GM21717 (cell line): ENCODE measurements at regions not wholly inside any gene's neighbourhood (a gene's known extent, or its start where the extent isn't known, plus 50 kb on each side); places are given as distances from the start of the nearest gene placed in this dataset.

Source experiments
- ATAC-seq: cut with Tn5 transposase; IDR thresholded peaks from one replicate; pipeline ENCODE4 v1.9.1; 2021; ENCODE audit warnings: mild to moderate bottlenecking, moderate library complexity; ENCODE audit not compliant: unreplicated experiment

DNA sequence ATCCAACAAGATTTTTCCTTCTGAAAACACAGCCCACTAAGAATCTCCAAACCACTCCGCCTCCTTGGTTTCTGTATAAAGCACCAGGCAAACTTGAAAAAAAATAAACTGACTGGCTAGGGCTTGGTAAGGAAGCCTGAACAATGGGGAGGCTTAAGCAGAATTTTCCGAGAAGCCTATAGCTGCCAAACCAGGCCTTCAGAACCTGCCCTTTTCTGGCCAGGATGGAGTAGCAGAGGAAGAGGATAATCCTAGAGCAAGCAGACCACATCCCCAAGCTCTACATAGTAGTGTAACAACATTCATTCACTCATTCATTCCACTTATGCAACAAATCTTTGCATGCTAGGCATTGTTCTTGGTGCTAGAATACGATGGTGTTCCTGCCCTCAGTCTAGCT is 529.6 kb upstream of the ZEB2 start:
- no peak for ATAC-seq

DNA sequence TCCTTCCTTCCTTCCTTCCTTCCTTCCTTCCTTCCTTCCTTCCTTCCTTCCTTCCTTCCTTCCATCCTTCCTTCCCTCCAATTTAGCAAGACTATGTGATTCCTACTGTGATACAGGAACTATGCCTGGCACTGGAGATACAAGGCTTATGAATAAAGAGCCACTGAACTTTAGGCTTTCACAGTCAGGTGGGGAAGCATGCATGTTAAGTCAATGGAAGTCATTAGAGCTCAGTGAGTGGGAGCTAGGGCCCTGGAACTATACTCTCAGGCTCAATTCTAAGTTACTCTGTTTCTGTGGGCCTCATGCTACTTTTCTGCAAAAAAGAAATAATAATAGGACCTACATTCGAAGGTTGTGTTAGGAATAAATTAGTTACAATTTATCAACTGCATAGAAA is 527.6 kb upstream of the ZEB2 start:
- ATAC-seq, result no peak

DNA sequence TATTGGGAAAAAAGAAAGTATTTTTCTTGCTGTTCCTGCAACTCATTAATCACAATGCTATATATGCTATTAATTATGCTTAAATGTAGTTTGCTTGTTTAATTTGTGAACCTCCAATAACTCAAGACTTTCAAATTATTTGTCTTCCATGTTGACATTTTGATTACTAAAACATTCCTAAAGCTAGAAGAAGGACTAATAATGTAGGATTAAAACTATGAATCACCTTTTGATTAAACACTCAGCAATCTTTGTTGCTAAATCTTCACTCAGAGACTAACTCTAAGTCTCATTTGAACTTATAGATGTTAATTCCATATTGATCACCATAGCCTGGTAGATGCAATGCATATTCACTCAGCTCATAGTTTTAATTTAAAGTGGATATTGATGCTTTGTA is 524.6 kb upstream of the ZEB2 start:
- no peak for ATAC-seq

DNA sequence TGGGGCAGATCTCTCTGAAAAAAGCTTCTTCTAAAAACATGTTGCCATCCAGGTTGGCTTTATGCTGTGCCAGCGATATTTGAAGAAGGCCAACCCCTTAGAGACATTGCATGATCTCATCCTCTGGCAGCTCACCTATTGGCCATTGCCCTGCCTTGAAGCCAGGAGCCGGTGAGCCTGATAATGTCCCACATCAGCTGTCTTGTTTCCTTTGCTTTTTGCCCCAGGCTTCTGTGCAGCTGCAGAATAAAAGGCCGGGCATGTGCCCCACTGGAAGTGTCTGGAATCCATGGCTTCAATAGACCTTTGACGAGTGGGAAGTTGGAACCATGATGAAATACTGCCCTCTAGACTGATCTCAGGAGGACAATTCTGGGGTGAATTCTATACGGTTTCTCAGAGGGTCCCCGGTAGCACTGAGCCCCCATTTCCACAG is 523.5 kb upstream of the ZEB2 start:
- ATAC-seq, result no peak

DNA sequence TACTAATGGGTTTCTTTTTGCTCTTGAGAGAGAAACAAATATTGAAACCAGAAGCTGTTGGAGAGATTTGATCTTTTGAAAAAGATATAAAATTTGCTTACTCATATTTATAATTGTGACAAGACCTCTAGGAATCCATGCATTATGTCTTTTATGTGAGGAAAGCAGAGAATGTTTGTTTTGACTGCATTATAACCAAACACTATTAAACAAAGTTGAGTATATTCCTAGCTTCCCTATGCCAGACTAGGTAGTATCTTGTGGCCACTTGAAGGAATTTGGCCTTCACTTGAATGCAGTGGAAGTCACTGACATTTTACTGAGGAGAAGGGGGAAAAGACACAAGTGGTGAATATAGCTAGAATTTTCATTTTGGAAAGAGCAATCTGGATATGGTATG is 521.8 kb upstream of the ZEB2 start:
- ATAC-seq, result no peak

DNA sequence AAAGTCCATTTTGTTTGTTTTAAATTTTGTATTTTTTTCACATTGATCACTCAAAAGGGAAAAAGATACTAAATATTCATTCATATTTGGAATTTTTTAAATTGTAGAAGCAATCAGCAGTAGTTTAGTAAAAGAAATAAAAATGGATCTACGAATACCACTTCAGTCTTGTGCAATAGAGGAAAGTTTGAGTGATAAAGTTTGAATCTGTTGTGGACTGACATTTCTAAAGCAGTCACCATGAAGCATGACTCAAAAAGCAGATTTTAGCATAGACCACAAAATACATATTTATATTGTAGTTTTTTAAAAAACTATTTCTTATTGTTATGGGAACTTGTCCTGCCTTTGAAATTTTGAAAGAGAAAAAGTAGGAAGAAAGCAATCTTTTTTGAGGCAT is 520.5 kb upstream of the ZEB2 start:
- ATAC-seq, result no peak

DNA sequence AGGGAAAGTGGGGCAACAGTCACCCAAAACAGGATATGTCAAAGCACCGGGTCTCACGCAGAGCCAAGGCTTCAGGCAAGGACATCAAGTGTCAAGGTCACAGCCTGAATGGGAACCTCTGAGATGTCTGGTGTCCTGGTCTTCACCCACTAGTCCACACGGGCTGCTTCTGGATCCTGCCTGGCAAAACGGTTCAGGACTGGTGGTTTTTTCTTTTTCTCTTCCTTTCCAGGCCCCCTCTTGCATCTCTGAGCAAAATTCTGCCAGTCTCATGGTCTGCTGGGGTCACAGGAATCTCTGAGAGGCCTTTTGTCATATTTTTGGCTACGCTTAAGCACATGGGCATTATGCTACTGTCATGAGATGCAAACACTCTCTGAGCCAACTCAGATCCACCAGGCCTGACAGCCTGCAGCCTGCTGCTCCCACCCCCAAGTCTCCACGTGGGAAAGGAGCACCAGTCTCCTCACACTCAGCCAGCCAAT is 518.2 kb upstream of the ZEB2 start:
- ATAC-seq, result no peak

DNA sequence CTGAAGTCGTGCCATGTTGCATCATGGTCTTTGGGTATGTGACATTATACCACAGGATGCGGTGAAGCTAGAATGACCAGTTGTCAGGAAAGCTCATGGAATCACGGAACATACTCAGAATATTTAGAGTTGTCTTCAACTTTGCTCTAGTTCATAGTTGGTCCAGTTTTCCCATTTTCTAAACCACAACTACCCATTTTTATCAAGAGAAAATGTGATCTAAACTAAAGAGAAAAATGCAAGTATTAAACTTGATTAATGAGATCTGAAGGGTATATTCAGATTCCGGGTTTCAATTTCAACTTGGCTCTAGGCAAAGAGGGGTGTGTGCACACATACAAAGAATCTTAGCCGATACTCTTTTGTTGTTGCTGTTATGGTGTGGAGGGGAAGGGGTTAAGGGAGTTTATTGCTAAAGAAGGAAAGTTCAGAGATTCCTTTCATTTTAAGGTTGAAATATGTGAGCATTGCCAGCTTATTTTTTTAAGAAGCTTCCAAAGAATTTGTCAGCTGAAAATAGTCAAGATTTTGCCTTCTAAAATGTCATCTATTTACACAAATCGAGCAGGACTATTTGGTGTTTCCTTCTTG is 516.6 kb upstream of the ZEB2 start:
- ATAC-seq, result no peak

DNA sequence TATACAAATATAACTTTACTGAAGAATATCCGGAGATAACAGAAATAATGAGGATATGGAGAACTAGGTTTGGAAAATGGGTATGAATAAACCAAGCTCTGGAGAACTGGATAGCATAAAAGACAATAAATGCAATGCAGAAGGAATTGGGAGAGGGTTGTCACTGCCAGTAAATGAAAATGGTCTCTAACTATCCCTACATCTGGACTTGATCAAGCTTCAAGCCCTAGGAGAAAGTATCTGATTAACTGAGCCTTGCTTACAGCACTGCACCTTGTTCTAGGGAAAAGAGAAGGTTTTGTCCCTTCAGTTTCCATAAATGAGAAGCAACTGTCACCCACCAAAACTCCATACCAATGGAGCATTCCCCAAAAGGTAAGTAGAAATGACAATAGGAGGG is 514.6 kb upstream of the ZEB2 start:
- no peak for ATAC-seq

DNA sequence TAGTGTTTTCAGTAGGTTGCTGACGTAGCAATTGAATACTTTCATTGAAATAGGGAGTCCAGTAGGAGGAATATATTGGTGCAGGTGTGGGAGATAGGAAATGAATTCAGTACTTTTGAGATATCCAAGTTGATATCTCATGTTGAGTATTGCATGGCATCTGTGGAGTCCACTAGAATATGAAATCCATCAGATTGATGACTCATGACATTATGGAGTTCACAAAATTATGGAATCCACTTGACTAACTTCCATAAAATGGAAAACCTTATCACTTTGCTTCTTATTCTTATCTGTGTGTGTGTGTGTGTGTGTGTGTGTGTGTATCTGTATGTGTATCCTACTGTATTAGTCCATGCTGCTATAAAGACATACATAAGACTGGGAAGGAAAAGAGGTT is 513.5 kb upstream of the ZEB2 start:
- no peak for ATAC-seq

DNA sequence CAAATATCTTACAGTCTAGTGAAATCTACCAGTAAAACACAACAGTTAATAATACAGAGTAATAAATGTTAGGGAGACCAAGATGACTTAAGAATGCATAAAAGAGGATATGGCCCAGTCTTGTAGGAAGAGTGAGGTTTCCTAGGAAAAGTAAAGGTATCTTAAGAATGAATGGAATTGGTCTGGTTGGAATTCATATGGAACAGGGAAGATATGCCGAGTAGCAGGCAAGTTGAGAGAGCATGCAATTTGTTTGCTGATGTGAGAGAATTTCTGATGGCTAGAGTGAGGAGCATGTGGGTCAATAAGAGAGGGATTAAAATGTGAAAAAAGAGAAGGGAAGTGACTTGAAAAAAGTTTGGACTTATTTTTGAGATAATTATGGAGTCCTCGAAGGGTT is 512.9 kb upstream of the ZEB2 start:
- ATAC-seq, result no peak

DNA sequence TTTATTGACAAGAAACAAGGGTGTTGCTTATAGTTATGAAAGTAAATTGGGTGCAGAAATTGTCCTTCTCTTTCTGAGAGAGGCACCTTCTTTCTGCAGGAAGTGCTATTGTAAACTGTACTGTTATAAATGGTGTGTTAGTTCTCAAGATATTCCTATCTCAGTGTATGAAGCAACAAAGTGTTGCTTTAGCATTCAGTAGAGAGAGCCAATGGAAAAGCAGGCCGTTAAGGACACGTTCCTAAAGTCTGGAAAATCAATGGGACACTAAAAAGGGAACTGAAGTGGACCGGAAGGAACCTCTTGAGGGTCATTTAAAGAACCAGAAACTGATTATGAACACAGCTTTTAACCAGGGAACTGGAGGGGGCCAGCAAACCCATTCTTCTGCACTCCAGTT is 510.0 kb upstream of the ZEB2 start:
- ATAC-seq, result no peak

DNA sequence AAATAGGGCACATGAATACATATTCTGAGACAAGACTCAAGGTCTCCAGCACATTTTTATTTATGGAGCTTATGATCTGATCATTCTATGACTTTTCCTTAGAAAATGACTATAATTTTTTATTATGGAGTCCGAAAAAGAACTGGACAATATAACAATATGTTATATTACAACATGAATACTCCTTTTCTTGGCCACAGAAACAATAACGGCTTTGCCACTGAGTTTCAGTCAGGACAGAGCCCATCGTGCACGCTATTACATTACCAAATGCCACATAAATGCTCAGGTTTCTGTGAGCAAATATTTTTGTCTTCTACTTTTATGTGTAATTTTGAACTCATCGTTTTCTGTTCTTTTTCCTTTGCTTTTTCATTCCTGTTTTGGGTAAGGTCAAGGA is 509.2 kb upstream of the ZEB2 start:
- no peak for ATAC-seq

DNA sequence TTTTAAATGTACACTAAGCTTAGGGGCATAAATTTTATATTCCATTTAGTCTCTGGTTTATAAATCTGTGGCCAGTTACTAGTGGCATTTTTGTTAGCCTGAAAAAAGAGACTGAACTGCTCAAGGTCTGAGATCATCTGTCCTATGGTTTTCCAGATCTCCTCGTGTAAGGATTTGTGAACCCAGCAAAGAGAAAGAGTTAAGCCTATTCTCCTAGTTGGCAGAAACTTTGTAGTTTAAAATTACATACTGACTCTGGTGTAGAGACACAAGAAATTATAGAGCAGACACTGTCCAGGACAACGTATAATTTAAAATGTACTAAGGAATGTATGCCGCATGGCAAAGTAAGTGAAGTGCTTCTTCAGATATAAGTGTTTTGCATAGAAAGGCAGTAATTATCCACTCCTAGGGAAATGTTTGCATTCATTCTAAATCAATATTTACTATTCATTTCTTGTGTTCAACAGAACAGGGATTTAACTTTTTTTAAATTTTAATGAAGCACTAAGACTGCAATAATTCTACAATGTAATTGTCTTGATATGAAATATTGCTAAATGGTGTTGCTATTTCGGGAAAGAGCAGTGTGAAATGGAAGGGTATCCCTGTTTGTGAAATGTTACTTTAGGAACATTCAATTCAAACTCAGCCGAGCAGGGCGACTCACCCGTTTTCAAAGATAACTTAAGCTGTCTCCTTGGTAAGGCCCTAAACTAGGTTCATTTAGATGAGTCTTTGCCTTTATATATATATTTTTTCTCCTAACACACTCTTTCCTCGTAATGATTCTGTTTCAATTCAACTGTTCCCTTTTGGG is 508.4 kb upstream of the ZEB2 start:
- no peak for ATAC-seq

DNA sequence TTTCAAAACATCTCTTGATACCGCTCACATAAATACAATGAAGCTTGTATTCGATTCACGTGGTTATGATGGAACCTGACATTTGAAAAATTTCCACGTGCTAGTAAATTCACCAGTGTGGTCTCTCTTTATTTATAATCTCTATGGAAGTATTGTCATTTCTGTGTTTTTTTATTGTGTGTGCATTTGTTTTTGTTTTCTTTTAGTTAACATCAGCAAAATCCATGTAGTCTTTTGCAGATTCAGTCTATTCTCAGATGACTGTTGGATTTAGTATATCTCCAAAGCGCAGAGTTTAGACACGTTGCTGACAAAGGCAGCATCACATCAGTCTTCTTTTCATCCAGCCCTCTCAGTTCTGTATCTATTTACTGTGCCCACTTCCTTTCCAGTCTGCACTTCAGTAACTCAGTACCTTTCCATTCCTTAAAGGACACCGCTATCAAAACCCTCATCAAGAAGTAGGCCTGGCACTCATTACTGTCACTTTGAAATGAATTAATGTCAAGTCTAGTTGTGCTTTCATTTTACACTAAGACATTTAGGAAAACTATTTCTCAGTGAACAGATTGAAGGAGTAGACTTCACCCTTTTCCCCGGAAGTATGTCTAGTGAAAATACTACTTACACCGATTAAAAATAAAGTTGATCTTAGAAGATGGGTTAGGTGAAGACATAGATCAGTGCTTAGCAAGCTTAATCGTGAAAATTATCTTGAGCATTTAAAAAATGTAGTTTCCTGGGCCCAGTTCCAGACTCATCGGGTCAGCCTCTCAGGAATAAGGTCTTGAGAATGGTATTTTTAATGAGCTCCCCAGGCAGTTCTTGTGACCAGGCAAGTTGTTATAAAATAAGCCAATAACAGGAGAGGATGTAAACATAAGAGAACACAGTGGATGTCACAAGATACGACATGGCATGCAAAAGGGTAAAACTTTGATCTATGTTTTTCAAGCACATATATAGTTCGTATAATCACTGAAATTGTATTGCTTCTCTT is 506.8 kb upstream of the ZEB2 start:
- ATAC-seq, result no peak

DNA sequence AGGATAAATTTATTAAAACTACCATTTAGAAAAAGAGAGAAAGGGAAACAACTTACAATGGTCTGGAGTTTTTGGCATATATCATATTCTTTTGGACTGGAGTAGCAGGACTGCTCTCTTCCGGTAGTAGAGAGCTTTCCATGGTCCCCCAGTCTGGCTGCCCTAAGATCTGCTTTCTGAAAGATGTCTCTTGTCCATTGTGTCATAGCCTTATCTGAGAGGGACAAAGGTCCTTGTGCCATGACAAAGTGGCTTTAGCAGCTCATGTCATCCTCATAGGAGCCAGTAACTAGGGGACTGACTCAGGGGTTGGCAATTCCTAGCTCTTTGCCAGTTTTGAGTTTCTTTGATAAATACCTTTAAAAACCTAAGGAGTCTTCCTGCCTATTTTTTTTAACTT is 505.5 kb upstream of the ZEB2 start:
- ATAC-seq, result no peak

DNA sequence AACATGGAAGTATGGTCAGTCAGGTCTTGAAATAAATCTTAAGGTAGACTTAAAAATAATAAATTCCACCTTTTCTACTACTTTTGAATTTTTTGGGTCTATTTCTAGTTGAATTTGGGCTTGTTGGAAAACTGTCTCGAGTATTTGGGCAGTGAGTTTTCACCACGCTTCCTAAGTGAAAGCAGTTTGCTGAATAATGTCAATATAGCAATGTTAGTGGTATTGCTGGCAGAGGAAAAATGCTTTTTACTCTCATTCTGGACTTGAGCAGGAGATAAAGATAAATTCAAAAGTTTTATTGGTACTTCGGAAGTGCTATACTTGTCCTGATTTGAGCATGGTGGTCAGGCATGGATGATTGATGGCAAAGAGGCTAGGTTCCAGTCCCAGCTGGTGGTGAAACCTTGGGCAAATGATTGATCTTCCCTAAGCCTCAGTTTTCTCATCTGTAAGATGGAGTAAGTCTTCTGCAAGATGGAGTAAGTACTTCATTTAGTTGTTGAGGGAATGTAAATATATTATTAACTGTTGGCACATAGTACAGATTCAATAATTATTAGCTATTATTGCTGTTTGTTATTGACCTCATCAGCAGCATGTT is 503.5 kb upstream of the ZEB2 start:
- ATAC-seq, result no peak

DNA sequence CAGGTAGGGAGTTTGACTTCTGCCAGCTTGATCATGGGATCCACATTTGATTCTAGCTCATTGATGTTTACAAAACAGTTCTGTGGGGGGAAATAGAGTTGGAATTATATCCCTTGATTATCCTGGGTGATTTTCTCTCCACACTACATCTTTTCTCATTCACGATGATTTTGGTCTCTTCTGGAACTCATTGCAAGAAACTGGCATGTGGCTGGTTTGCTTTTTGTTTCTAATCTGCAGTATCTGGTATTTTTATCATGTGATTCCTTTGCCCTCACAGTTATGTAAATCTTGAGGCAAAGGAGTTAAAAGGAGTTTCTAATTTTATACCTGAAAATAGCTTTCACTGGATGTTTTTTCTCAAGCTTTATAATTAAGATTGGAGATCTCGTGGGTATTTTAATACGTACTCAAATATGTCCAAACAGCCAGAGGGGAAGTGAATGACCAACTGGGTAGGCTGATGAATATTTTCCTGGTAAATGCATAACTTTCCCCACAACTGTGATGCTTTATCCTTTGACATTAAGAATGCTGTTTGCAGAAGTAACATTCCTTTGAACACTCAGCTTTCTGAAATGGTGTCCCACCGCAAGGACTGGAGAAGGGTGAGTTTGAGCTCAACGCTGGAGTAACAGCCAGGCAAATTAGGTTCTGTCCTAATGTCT is 502.9 kb upstream of the ZEB2 start:
- no peak for ATAC-seq

DNA sequence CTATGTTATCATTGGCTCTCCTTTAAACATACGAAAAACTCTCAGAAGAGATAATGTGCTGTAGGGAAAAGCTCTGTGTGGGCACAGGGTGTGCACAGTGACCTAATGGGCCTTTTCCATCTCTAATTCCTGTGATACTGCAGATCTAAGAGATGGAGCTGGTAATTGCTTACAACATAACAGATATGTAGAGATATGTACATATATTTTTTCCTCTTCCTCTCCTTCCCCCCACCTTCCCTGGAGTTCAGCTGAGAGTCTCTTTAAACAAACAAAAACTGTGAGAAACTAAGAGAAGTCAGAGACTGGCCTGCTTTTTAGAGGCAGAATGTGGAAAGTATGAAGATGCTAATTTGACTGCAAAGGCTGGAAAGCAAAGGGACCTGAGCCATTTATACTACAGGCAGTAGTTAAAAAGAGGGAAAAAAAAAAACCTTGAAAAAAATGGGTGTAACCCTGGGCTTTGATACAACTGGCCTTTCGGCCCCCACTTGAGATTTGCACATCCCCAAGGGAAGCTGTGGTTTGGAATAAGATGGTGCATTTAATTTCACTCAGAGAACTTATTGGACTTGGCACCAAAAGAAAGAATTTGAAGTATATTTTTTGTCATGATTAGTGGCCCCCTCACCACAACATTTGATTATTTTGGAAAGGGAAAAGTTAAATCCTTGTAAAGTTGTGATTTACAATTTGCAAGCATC is 502.2 kb upstream of the ZEB2 start:
- no peak for ATAC-seq

DNA sequence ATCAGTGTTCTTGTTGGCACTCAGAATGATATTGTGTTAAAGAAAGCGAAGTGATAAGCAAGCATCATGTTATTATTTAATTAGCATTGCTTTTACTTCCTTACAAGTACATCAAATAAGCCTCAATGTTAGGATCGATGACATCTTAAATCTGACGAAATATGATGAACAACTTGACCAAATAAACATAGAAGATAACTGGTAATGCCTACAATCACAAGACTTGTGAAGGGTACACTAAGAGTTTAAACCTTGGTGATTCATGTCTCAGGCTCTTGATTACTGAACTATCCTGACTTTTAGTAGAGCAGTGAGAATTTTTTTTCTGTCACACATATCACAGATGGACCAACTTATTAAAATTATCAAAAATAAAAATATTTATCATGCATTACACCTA is 500.8 kb upstream of the ZEB2 start:
- ATAC-seq, result no peak
